ENCODE measurements at regions not wholly inside any gene's neighbourhood (a gene's known extent, or its start where the extent isn't known, plus 50 kb on each side); places are given as distances from the start of the nearest gene placed in this dataset.

- Histone ChIP-seq H3K27ac (no peak overlapping the region), H3K4me1 (no peaks in the 10 kb centered on the region), H3K9me3 (peaks cover 0 to 33% (median 3%) of the 10 kb centered on the region in 11 donors), H3K36me3 (no peaks in the 10 kb centered on the region), H3K27me3 (peaks cover 0 to 3% (median 0%) of the 10 kb centered on the region in 7 donors), H3K4me3 (no peak overlapping the region)
- ATAC-seq (no peak), DNase-seq (no peak)
- TF ChIP-seq CTCF (IDR thresholded peaks at IDR 0.05): no peak
- intact Hi-C loops (cut with DNase I): loop anchor here in 1 of 10 donors (10.0 kb wide), 1 partner anchor 1014 kb away; no protein-coding TSS in a partner anchor
- WGBS, 2 donors: 73 to 76% methylated on average over 9 of the region's 9 CpGs
These were observed 96.1 kb upstream of the SHH start for GRCh38 chr7:155908385-155908784.

- 60 to 72% methylated on average over 8 of the region's 8 CpGs for WGBS, 2 donors
- ATAC-seq: no peak
- DNase-seq: no peak
These were observed 95.4 kb upstream of the SHH start for GRCh38 chr7:155907450-155908200.

DNA sequence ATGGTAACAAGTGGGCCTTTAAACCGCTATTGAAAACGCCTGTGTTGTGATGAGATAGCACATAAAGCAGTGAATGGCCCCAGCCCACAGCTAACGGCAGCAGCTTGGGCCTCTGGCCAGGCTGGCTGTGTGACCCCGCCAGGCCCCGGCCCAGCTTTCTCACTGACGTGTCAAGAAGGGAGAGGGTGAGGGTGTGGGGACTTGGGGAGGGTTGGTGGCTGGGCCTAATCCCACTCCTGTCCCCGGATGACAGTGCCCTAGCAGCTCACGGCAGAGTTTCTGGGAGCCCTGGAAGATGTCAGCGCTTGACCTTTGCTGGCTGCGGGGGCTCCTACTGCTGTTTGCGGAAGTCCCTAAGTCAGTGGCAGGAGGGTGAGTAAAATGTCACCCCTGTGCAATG lies 88.9 kb upstream of the SHH start:
- no peak overlapping the region for H3K27ac ChIP-seq
- 85 to 89% methylated on average over 11 of the region's 11 CpGs for WGBS, 2 donors
- H3K9me3 ChIP-seq: peaks cover 0 to 23% (median 0%) of the 10 kb centered on the region in 11 donors
- intact Hi-C loops (cut with DNase I): loop anchor here in 1 of 10 donors (10.0 kb wide), 1 partner anchor 1006 kb away; no protein-coding TSS in a partner anchor
- no peaks in the 10 kb centered on the region for H3K4me1 ChIP-seq
- DNase-seq: no peak
- TF ChIP-seq CTCF (IDR thresholded peaks at IDR 0.05): no peak
- H3K36me3 ChIP-seq: no peaks in the 10 kb centered on the region
- no peak for ATAC-seq
- H3K27me3 ChIP-seq: peaks cover 0 to 7% (median 0%) of the 10 kb centered on the region in 7 donors
- H3K4me3 ChIP-seq: no peak overlapping the region

More at GRCh38 chr7:155907450-155908200, 95.4 kb upstream of the SHH start:
- no peak for TF ChIP-seq CTCF (IDR thresholded peaks at IDR 0.05)
- Histone ChIP-seq H3K4me1 (no peaks in the 10 kb centered on the region), H3K27me3 (peaks cover 0 to 3% (median 0%) of the 10 kb centered on the region in 7 donors), H3K36me3 (no peaks in the 10 kb centered on the region), H3K27ac (no peak overlapping the region), H3K9me3 (peaks cover 0 to 29% (median 1%) of the 10 kb centered on the region in 11 donors), H3K4me3 (no peak overlapping the region)
- intact Hi-C loops (cut with DNase I): loop anchor here in 1 of 10 donors (10.0 kb wide), 1 partner anchor 1013 kb away; no protein-coding TSS in a partner anchor

- TF ChIP-seq CTCF (IDR thresholded peaks at IDR 0.05): no peak
- DNase-seq (no peak), ATAC-seq (no peak)
- Histone ChIP-seq H3K27me3 (peaks cover 0 to 7% (median 0%) of the 10 kb centered on the region in 7 donors), H3K36me3 (no peaks in the 10 kb centered on the region), H3K4me1 (no peaks in the 10 kb centered on the region), H3K9me3 (peaks cover 0 to 23% (median 0%) of the 10 kb centered on the region in 11 donors), H3K4me3 (no peak overlapping the region), H3K27ac (no peak overlapping the region)
- intact Hi-C loops (cut with DNase I): no loop called here
- WGBS, 2 donors: 79 to 80% methylated on average over 4 of the region's 4 CpGs
These were observed 87.3 kb upstream of the SHH start for GRCh38 chr7:155899596-155899995.

All from heart right ventricle (tissue), 16 donors.